GM19193 (cell line): ENCODE measurements at regions not wholly inside any gene's neighbourhood (a gene's known extent, or its start where the extent isn't known, plus 50 kb on each side); places are given as distances from the start of the nearest gene placed in this dataset.

Source experiments
- POLR2A ChIP-seq: IDR thresholded peaks from 4 replicates; pipeline ENCODE4 v1.6.1; 2011; ENCODE audit not compliant: insufficient read depth, insufficient read length; ENCODE audit errors: extremely low read depth

DNA sequence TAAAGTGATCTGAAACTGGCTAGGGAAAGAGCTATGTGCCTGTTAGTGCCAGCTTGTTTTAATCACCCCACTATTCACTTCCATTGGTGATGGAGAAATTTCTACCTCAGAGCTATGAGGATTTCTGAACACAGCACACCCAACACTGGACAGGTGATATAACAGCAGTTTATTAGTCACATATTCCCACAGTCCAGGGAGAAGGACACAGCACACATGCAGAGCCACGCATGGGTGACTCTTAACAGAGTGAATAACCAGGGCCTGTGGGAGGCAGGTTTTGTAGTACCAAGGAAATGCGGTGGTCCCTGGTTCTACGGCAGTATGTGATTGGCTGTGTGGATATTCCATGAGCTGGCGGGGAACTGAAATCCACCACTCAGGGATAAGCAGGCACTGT, 455.1 kb downstream of the BTG1 start:
- TF ChIP-seq POLR2A = no peak

GRCh38 chr12:91687052-91688017, 458.3 kb downstream of the BTG1 start:
- TF ChIP-seq POLR2A = no peak

DNA sequence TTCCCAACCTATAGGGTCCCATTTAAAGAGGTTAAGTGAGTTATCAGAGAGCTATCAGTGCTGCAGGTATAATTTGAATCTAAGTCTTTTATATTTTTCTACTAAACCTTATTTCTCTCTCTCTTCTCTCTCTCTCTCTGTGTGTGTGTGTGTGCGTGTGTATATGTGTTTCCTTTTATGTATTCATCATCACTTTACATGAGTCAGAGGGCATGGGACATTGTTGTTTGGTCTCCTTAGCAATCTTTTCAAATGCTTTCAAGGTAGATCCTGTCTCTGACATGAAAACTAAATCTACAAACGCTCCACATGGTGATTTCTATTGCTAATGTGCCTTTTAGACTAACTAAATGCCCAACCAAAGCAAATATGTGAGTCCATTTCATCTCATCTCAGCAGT, 459.7 kb downstream of the BTG1 start:
- TF ChIP-seq POLR2A = no peak

DNA sequence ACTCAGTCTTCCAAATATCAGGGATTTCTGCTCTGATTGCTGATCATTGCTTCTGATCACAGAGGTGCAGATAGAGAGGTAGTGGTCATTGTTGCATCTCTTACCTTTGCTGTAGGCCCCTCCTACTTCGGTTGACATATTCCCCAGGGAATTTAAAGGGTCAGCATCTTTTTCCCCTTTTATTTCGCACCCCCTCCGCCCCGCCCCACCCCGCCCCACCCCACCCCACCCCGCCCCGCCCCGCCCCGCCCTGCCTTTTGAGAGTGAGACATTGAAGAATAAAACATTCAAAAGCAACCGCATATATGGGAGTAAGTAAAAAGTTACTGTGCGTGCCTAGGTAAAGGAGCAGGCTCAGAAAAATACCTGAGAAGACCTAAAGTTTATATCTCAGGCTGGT, 463.9 kb downstream of the BTG1 start:
- TF ChIP-seq POLR2A = no peak

DNA sequence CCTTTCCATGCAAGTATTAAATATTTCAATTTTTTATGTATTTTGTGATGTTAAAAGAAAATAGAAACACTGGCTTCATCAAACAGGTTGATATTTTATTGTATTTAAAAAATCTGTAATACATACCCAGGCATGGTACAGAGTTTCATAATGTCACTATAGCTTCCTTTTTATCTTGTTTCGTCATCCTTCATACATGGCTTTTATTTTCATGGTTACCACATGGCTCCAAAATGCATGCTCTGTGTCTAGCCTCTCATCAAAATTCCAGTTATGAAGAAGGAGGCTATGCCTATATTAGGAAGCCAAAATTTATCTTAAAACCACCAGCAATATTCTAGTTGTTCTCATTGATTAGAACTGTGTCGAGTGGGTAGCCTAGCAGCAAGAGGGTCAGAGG, 464.8 kb downstream of the BTG1 start:
- TF ChIP-seq POLR2A = no peak

GRCh38 chr12:91677556-91677955, 468.1 kb downstream of the BTG1 start:
- no peak for TF ChIP-seq POLR2A

GRCh38 chr12:91675401-91675800, 470.2 kb downstream of the BTG1 start:
- no peak for TF ChIP-seq POLR2A

DNA sequence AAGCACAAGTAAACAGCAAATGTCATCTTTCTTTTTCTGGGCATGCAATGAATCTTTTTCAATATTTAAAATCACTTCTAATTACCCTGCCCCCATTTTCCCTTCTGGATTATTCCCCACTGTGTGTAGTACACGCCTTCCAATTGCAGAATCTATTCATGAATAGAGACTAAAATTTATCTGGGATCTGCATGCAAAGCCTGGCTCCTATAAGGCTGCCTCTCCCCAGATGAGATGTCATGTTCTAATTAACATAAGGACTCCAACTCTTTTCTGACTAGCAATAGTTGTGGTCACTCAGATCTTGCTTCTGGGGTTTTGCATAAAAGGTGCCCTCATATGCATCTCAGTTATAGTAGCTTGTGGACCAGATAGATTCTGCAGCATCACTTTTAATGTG, 473.5 kb downstream of the BTG1 start:
- TF ChIP-seq POLR2A = no peak

- no peak for TF ChIP-seq POLR2A
Observed at GRCh38 chr12:91667694-91668093, 478.0 kb downstream of the BTG1 start.

- TF ChIP-seq POLR2A = no peak
Observed at GRCh38 chr12:91663744-91664143, 481.1 kb upstream of the DCN start.

GRCh38 chr12:91663310-91663709, 480.7 kb upstream of the DCN start:
- TF ChIP-seq POLR2A = no peak

DNA sequence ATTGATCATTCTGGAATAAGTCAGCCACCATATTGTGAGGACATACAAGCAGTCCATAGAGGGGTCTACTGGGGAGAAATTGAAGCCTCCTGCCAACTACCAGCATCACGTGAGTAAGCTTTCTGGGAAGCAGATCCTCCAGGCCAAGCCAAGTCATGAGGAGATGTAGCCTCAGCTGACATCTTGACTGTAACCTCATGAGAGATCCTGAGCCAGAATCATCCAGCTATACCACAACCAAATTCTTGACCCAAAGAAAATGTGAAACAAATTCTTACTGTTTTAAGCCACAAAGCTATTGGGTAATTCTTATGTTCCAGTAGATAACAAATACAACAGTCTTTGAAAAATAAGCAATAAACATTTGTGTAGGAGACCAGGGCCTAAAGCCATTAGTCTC, 479.4 kb upstream of the DCN start:
- no peak for TF ChIP-seq POLR2A

GRCh38 chr12:91657032-91657431, 474.4 kb upstream of the DCN start:
- no peak for TF ChIP-seq POLR2A

DNA sequence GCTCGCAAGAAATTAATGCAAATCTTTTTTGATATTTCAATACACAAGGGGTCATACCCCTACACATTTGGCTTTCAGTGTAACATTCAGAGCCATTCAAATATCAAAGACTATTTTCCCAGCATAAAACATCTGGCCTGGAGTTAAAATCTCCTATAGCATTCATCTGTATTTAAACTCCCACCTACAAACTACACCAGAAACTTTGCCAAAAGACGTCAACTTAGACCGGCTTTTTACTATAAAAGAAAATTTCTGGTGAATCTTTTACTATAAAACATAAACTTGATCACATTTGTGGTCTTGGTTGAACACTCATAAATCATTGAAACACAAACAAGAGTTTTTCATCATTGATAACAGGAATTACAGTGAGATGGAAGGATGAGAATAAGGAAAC, 473.3 kb upstream of the DCN start:
- TF ChIP-seq POLR2A = no peak

DNA sequence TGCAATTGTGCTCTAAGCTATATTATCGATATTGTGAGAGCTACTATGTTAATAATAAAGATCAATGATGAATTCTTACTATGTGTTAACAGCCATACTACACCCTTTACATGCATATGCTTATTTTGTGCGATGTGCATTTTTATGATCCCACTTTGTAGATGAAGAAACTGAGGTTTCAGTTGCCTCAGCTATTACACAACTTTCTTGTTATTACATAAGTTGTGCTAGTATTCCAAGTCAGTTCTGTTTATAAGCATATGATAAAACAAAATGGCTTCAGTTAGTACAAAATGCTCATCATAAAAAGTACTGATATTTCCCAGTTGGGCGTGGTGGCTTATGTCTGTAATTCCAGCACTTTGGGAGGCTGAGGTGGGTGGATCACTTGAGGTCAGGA, 471.5 kb upstream of the DCN start:
- TF ChIP-seq POLR2A = no peak

DNA sequence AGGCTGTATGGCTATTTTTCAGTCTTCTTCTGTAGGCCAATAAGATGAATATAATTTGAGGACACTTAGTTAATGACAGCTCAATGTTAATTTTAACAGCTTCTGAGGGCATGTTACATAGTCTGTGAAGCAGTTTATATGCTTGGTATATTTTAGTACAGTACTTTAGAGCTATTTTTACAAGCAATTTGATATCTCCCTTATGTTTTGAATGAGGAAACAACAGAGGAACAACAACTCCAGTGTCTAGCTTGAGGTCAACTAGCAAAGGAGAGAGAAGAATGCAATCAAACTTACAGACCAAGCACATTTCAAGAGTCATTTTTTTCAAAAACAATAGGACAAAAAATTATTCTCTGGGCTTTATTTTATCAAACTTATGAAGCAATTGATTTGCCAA, 469.1 kb upstream of the DCN start:
- no peak for TF ChIP-seq POLR2A
